ENCODE measurements at regions not wholly inside any gene's neighbourhood (a gene's known extent, or its start where the extent isn't known, plus 50 kb on each side); places are given as distances from the start of the nearest gene placed in this dataset.
A peak's percentile ranks its signal among the peaks of the same experiment; 100 is the strongest.

DNA sequence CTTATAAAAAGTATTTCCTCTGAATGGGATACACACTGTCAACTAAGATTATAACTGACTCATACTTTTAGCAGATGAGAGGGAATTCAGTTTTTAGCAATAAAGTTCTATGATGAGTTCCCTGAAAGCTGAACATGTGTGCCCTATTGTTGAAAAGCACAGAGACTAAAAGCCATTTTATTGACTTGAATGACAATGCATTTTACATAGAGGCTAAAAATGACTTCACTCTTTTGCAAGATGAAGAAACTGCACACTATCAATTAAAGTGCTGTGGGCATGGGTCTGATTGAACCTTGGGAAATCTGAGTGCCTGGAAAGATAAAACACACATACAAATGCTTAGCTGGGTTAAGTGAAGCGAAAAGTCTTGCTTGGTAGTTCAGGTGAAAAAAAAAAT is 633.4 kb downstream of the PDHA2 start:
- Histone ChIP-seq H2AFZ (ENCODE audit: low read length) (no peak overlapping the region), H3K4me3 (ENCODE audit: low read length, poor library complexity, severe bottlenecking) (no peak overlapping the region), H3K9me2 (replicated peaks; ENCODE audit: low read depth, low read length) (no peaks in the 10 kb centered on the region), H3K9me3 (ENCODE audit: insufficient read depth, low read depth, low read length) (no peaks in the 10 kb centered on the region), H3K9ac (ENCODE audit: low read depth, low read length, poor library complexity, severe bottlenecking) (no peak overlapping the region), H4K20me1 (ENCODE audit: insufficient read depth, low read length, poor library complexity, severe bottlenecking) (no peaks in the 10 kb centered on the region), H3K79me2 (ENCODE audit: insufficient read depth, low read length) (no peaks in the 10 kb centered on the region), H3K4me1 (ENCODE audit: insufficient read depth, low read length, poor library complexity, severe bottlenecking) (peaks cover 3% of the 10 kb centered on the region), H3K27me3 (ENCODE audit: insufficient read depth, low read length, poor library complexity, severe bottlenecking) (no peaks in the 10 kb centered on the region), H3K36me3 (ENCODE audit: insufficient read depth, low read length) (no peaks in the 10 kb centered on the region), H3K4me2 (ENCODE audit: low read depth, low read length, poor library complexity, severe bottlenecking) (no peak overlapping the region), H3F3A (ENCODE audit: low read depth) (no peaks in the 10 kb centered on the region)
- TF ChIP-seq CTCF (conservative IDR thresholded peaks at IDR 0.05; ENCODE audit: low read length): no peak
- TF ChIP-seq EZH2phosphoT487 (IDR thresholded peaks at IDR 0.05; ENCODE audit: borderline replicate concordance): no peak

DNA sequence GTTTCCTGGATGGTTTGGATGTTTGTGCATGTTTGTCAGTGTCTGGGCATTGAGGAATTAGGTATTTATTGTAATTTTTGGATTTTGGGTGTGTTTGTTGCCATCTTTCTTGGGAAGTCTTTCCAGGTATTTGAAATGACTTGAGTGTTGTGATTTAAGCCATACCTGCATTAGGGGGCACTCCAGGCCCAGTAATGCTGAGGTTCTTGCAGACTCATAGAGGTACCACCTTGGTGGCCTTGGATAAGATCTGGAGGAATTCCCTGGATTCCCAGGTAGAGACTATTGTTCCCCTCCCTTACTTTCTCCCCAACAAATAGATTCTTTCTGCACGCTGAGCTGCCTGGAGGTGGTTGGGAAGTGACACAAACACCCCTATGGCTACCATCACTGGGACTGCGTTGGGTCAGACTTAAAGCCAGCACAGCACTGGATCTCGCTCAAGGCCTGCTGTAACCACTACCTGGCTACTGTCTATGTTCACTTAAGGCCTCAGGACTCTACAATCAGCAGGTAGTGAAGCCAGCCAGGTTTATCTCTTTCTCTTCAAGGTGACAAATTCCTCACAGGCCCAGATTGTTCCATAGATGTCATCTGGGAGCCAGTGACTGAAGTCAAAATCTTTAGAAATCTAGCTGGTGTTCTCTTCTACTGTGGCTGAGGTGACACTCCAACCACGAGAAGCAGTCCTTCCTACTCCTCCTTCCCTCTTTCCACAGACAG is 643.6 kb downstream of the PDHA2 start:
- no peak overlapping the region for H2AFZ ChIP-seq (ENCODE audit: low read length)
- no peaks in the 10 kb centered on the region for H3K9me3 ChIP-seq (ENCODE audit: insufficient read depth, low read depth, low read length)
- H4K20me1 ChIP-seq (ENCODE audit: insufficient read depth, low read length, poor library complexity, severe bottlenecking): no peaks in the 10 kb centered on the region
- no peaks in the 10 kb centered on the region for H3K9me2 ChIP-seq (replicated peaks; ENCODE audit: low read depth, low read length)
- H3F3A ChIP-seq (ENCODE audit: low read depth): no peaks in the 10 kb centered on the region
- H3K4me3 ChIP-seq (ENCODE audit: low read length, poor library complexity, severe bottlenecking): no peak overlapping the region
- H3K4me1 ChIP-seq (ENCODE audit: insufficient read depth, low read length, poor library complexity, severe bottlenecking): no peaks in the 10 kb centered on the region
- H3K79me2 ChIP-seq (ENCODE audit: insufficient read depth, low read length): no peaks in the 10 kb centered on the region
- no peaks in the 10 kb centered on the region for H3K27me3 ChIP-seq (ENCODE audit: insufficient read depth, low read length, poor library complexity, severe bottlenecking)
- H3K36me3 ChIP-seq (ENCODE audit: insufficient read depth, low read length): no peaks in the 10 kb centered on the region
- TF ChIP-seq CTCF (conservative IDR thresholded peaks at IDR 0.05; ENCODE audit: low read length): peak; percentile 35
- TF ChIP-seq EZH2phosphoT487 (IDR thresholded peaks at IDR 0.05; ENCODE audit: borderline replicate concordance): no peak
- H3K4me2 ChIP-seq (ENCODE audit: low read depth, low read length, poor library complexity, severe bottlenecking): no peak overlapping the region
- H3K9ac ChIP-seq (ENCODE audit: low read depth, low read length, poor library complexity, severe bottlenecking): no peak overlapping the region

DNA sequence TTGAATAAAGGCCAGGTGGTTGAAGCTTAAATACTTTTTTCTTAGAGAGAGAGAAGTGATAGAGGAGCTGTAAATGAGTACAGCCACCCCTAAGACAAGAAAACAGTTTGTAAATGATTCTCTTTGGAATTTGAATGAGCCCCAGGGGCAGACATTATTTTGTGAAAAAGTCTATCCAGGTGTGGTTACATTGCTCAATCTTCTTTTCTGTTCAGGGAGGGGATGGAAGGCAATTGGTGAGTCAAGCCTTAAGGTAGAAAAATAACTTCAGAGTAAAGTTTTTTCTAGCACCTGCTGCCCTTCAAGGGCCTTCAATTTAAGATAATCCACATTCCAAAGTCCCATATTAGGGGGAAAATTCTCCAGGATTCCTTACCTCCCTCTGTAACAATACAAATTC is 646.7 kb downstream of the PDHA2 start:
- H4K20me1 ChIP-seq (ENCODE audit: insufficient read depth, low read length, poor library complexity, severe bottlenecking): no peaks in the 10 kb centered on the region
- no peak overlapping the region for H3K4me3 ChIP-seq (ENCODE audit: low read length, poor library complexity, severe bottlenecking)
- no peaks in the 10 kb centered on the region for H3K27me3 ChIP-seq (ENCODE audit: insufficient read depth, low read length, poor library complexity, severe bottlenecking)
- H3K9ac ChIP-seq (ENCODE audit: low read depth, low read length, poor library complexity, severe bottlenecking): no peak overlapping the region
- no peak overlapping the region for H3K4me2 ChIP-seq (ENCODE audit: low read depth, low read length, poor library complexity, severe bottlenecking)
- no peaks in the 10 kb centered on the region for H3F3A ChIP-seq (ENCODE audit: low read depth)
- no peaks in the 10 kb centered on the region for H3K79me2 ChIP-seq (ENCODE audit: insufficient read depth, low read length)
- H3K36me3 ChIP-seq (ENCODE audit: insufficient read depth, low read length): no peaks in the 10 kb centered on the region
- no peaks in the 10 kb centered on the region for H3K4me1 ChIP-seq (ENCODE audit: insufficient read depth, low read length, poor library complexity, severe bottlenecking)
- no peak overlapping the region for H2AFZ ChIP-seq (ENCODE audit: low read length)
- H3K9me3 ChIP-seq (ENCODE audit: insufficient read depth, low read depth, low read length): no peaks in the 10 kb centered on the region
- TF ChIP-seq EZH2phosphoT487 (IDR thresholded peaks at IDR 0.05; ENCODE audit: borderline replicate concordance) (no peak), CTCF (conservative IDR thresholded peaks at IDR 0.05; ENCODE audit: low read length) (no peak)
- H3K9me2 ChIP-seq (replicated peaks; ENCODE audit: low read depth, low read length): no peaks in the 10 kb centered on the region
